IPS DF 19.7 (cell line): ENCODE measurements at regions not wholly inside any gene's neighbourhood (a gene's known extent, or its start where the extent isn't known, plus 50 kb on each side); places are given as distances from the start of the nearest gene placed in this dataset.
"Not testable (repeated sequence)": the region's sequence is repeated elsewhere in the genome, so short reads cannot be mapped to it uniquely, and the experiment has no call there.

Source experiments
- DNase-seq: peaks from one replicate; pipeline ENCODE4 v3.0.0-alpha.2; 2013; ENCODE audit warnings: low read depth, low spot score

GRCh38 chr14:61602003-61602732 is 93.1 kb upstream of the HIF1A start:
- DNase-seq: no peak

GRCh38 chr14:61602733-61603077 is 92.6 kb upstream of the HIF1A start:
- DNase-seq: no peak

- no peak for DNase-seq
Observed at GRCh38 chr14:61603736-61604135, 91.6 kb upstream of the HIF1A start.

GRCh38 chr14:61607570-61608244 is 87.6 kb upstream of the HIF1A start:
- no peak for DNase-seq

- no peak for DNase-seq
Observed at GRCh38 chr14:61608245-61609165, 86.8 kb upstream of the HIF1A start.

GRCh38 chr14:61609191-61609843 is 86.0 kb upstream of the HIF1A start:
- peak; percentile 40 for DNase-seq

- DNase-seq: no peak
Observed at GRCh38 chr14:61609884-61610283, 85.4 kb upstream of the HIF1A start.

- DNase-seq: no peak
Observed at GRCh38 chr14:61610900-61611299, 84.4 kb upstream of the HIF1A start.

GRCh38 chr14:61611880-61612630 is 83.3 kb upstream of the HIF1A start:
- DNase-seq: no peak

- not testable (repeated sequence) for DNase-seq
Observed at GRCh38 chr14:61613006-61613405, 82.3 kb upstream of the HIF1A start.

GRCh38 chr14:61614693-61615092 is 80.6 kb upstream of the HIF1A start:
- no peak for DNase-seq

GRCh38 chr14:61615743-61616523 is 79.4 kb upstream of the HIF1A start:
- no peak for DNase-seq

GRCh38 chr14:61616524-61617185 is 78.7 kb upstream of the HIF1A start:
- DNase-seq: no peak

GRCh38 chr14:61618448-61618847 is 76.9 kb upstream of the HIF1A start:
- no peak for DNase-seq

GRCh38 chr14:61619494-61619893 is 75.8 kb upstream of the HIF1A start:
- DNase-seq: no peak

GRCh38 chr14:61620130-61620946 is 75.0 kb upstream of the HIF1A start:
- no peak for DNase-seq

GRCh38 chr14:61621444-61621843 is 73.9 kb upstream of the HIF1A start:
- DNase-seq: no peak

- no peak for DNase-seq
Observed at GRCh38 chr14:61622051-61622450, 73.3 kb upstream of the HIF1A start.

GRCh38 chr14:61623927-61624326 is 71.4 kb upstream of the HIF1A start:
- no peak for DNase-seq
